ENCODE measurements at regions not wholly inside any gene's neighbourhood (a gene's known extent, or its start where the extent isn't known, plus 50 kb on each side); places are given as distances from the start of the nearest gene placed in this dataset.

DNA sequence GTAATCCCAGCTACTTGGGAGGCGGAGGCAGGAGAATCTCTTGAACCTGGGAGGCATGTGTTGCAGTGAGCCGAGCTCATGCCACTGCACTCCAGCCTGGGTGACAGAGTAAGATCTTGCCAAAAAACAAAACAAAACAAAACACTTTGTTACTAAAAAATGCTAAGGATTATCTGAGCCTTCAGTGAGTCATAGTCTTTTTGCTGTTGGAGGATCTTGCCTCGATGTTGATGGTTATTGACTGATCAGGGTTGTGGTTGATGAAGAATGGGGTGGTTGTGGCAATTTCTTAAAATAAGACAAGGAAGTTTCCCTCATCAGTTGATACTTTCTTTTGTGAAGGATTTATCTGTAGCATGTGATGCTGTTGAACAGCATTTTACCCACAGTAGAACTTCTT, 196.8 kb upstream of the HDDC2 start:
- no peak for DNase-seq

DNA sequence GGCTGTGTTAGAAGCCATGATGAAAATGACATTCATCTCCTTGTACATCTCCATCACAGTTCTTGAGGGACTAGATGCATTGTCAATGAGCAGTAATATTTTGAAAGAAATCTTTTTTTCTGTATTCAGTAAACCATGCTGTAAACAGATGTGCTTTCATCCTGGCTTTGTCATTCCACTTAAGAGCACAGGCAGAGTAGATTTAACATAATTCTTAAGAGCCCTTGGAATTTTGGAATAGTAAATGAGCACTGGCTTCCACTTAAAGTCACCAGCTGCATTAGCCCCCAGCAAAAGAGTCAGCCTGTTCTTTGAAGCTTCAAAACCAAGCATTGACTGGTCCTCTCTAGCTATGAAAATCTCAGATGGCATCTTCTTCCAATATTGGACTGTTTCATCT, 197.8 kb upstream of the HDDC2 start:
- DNase-seq: no peak

DNA sequence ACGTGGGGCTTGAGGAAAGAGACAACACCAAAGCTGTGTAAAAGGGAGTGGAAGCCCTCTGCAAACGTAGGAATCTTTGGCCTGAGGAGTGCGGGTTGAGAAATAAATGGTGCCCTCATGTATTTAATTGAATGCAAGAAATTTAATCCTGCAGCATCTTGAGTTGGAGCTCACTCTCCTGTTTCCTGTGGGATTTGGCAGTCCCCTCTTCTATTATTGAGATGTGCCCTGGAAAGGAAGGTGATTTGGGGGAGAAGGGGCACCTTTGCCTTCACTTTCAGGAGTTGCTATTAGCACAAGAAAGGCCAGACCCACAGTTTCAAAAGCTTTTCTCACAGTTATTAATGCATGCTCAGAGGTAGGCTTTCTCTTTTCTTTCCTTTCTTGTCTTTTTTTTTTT, 201.4 kb upstream of the HDDC2 start:
- DNase-seq: no peak

DNA sequence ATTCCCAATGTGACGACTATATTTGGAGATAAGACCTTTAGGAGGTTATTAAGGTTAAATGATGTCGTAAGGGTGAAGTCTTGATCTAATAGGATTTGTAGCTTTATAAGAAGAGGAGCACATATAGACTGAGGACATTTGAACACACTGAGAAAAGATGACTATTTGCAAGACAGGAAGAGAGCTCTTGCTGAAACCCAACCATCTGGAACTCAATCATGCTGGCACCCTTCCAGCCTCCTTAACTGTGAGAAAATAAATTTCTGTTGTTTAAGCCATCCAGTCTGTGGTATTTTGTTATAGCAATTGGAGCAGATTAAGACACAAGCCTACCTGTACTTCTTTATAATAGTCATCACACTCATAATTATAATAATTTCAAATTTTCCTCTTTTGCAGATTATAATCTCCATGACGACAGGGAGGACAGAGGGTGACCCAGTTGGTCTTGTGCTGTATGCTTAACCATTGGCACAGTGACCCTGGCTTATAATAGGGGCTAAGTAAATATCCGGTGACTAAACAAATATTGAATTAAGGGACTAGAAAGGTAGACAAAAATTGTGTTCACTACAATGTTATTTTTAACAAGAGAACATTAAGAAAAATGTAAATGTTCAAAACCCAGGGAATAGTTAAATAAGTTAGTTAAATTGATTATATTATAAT, 206.4 kb upstream of the HDDC2 start:
- DNase-seq: peak; percentile 53

DNA sequence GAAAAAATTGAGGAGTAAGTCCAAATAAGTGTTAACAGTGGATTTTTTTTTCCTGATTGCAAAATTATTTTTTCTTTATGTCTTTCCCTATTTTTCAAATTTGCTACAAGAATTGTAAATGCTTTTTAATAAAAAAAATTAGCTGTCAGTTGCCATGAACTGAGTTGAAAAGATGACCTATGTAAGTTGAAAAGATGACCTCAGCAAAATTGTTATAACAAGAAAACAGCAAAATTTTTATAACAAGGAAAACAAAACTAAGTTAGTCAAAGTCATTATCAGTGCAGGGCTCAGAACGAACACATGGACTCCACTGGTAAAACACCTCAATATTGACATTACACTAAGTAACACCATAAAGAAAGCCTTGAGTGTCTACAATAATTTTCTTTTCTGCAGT, 207.0 kb upstream of the HDDC2 start:
- no peak for DNase-seq

DNA sequence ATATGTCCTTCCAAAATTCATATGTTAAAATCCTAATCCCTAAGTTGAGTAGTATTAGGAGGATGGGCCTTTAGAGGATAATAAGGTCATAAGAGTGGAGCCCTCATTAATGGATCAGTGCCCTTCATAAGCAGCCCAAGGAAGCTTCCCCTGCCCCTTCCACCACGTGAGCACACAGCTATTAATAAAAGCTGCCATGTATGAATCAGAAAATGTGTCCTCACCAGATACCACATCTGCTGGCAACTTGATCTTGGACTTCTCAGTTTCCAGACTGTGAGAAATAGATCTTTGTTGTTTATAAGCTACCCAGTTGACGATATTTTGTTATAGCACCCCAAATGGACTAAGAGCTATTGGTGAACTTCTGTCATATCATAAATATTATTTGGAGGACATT, 207.7 kb upstream of the HDDC2 start:
- DNase-seq: no peak

DNA sequence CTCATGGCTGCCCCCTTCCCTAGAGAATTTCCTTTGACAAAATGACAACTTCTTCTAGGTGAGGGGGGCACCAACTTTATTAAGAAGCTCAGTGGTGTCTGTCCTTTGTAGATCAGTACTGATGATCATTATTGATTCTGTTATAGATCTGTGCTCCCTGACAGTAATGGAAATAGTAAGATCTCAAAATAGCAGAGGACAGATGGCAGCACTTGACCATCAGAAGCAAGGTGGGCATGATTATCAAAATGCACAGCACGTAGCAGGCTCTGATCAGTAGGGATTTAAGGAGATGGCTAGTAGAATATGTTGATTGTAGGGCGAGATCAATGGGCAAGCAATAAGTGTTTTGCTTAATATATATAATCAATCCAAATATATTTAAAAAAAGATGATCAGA, 208.6 kb upstream of the HDDC2 start:
- DNase-seq: no peak

DNA sequence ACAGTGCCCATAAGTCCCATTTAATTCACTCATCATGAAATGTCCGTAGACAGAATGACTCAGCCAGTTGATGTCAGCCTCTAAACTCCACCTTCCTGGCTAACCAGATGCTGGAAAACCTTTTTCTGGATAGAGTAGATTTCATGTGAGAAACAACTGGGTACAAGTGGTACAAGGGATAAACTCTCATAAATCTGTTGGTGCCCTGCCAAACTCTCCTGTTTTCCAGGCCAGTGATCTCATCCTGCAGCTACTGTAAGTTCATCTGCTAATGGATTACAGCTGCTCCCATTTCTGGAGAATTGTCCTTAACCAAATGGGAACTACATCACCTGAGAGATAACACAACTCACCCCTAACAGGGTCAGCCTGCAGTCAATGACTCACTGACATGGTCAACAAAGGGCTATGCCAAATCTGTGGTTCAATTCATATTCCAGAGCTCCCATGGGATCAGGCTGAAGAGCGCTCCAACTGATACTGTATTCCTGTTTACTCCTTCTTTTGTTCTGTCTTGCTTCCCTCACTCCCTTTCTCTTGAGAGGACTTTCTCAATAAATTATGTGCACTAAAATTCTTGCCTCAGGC, 210.1 kb upstream of the HDDC2 start:
- no peak for DNase-seq

DNA sequence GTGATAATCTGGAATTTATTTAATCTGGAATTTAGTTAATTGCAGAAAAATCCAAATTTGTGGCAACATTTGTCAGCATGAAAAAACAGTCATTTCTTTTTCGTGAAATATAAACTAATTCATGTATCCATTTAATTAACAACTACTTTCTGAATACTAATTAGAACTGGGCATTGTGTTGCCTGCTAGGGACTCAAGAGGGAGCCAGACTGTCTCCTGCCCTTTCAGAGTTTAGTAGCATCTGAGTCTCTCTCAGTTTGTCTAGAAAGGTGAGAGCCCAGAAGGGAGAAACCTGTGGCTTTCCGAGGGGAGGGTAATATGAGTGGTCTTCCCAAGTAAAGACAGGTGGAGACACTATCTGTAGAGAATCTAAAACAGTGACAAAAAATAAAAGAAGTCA, 210.9 kb upstream of the HDDC2 start:
- no peak for DNase-seq

DNA sequence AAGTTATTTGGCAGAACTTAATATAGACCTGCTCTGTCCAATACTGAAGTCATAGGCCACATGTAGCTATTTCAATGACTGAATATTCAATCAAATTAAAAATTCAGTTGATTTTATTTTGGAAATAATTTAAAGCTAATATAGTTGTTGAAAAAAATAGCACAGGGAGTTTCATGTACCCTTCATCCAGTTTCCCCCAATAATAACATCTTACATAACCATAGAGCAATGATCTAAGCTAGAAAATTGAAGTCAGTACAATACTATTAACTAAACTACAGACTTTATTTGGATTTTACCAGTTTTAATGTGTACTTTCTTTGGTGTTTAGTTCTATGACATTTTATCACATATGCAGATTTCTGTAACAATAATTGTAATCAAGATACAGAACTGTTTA, 212.2 kb upstream of the HDDC2 start:
- DNase-seq: no peak

DNA sequence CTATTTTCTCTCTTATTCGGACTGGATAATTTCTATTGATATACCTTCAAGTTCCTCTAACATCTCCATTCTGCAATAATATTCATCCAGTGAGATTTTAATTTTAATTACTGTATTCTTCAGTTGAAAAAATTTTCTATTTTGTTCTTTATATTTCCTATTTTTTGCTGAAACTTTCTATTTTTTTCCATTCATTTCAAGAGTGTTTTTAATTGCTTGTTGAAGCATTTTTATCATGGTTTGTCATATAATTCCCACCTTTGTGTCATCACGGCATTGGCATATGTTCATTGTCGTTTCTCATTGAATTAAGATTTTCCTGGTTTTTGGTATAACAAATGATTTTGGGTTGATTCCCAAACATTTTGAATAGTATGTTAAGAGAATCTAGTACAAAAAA, 214.9 kb upstream of the HDDC2 start:
- DNase-seq: no peak

DNA sequence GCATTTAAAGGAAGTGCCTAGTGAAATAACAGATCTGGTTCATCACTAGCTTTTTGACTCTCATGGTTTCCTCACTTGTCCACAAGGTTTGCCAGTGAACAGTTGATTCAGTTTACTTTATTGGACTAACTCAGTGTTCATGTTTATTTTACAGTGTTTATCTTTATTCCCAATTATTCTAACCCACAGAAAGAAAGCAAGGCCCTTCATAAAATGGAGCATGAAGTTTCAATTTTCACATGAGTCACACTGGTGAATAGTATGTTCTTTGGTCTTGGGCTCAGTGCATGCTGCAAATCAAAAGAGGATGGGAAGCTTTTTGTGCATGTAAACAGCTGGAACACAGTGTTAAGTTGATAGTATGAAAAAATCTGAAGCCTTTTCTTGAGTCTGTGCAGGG, 217.6 kb upstream of the HDDC2 start:
- no peak for DNase-seq

DNA sequence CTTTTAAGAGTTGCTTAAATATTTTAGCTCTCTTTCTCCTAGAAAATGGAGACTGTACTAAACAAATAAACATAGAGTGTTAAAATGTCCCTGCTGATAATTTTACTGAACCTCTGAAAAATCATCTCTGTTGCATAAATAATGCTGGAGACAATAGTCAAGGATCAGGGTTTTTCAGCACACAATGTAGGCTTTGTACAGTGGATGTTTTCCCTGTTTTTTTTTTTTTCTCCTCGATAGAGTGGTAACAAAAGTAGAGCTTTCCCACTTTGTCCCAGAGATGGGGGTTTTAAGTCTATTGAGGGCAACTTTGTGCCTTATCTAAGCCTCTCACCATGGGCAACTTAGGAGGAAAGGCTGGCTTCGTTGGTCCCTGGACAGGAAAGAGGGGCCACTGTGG, 222.6 kb upstream of the HDDC2 start:
- no peak for DNase-seq

DNA sequence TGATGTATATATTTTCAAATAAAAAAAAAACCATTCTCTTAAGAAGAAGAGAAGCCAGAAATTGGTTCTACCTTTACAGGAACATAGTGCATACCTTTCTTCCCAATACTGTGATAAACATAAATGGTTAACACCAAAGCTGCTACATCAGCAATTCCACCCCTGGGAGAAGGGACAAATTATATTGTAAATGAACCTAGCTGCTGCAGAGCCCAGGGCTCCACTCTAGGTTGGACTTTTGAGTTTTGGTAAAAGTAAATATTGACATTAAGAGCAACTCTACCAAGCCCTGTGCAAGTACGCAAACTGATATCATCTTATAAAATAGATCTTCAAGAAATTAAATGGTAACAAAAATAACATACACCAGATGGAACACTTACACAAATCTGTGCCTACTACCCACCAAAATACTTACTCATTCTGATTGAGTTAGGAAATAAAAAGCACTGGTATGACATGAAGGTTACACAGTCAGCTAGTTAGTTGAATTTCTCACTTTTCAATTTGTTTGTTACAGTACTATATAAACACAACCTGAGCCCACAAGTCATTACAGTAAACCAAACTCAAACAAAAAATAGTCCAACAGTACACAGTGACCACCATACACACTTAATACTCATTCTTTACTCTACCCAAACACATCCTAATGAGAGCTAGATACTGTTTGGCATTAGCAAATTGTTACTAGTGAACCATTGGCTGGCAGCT, 223.3 kb upstream of the HEY2 start:
- DNase-seq: no peak

DNA sequence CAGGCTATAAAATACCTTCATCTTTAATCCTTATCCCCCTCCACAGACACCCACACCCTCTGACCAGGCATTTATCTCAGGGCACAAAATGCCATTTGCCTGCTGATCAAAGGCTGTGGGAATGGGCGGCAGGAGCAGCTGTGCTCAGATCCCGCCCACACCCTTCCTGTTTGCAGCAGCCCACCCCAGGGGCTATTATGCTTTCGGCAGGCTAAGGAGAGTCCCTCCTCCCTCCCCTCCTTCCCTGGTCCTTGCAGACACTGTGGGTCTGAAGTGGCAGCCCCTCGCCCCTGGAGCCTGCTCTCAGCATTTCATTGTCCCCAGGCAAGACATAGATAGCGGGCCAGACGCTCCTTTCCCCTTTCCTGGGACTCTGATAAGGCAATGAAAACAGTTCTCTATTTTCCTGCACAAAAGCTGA, 220.8 kb upstream of the HEY2 start:
- no peak for DNase-seq

DNA sequence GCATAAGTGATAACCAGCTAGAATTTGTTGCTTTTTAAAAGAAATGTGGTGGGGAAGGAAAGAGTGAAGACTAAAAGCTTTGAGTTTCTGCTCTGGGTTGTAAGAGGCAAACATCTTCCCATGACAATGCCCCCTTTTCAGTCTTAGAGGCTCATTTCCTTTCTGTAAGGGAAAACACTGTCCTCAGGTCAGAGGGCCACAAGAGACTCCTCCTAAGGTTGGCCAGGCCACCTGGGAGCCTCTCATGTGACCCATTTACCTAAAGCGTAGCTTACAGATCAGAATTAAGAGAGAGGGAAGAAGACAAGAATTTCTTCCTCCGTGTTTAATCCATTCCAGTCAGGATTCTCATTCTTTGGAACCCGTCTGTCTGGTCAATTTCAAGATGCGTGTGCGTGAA, 220.4 kb upstream of the HEY2 start:
- no peak for DNase-seq

DNA sequence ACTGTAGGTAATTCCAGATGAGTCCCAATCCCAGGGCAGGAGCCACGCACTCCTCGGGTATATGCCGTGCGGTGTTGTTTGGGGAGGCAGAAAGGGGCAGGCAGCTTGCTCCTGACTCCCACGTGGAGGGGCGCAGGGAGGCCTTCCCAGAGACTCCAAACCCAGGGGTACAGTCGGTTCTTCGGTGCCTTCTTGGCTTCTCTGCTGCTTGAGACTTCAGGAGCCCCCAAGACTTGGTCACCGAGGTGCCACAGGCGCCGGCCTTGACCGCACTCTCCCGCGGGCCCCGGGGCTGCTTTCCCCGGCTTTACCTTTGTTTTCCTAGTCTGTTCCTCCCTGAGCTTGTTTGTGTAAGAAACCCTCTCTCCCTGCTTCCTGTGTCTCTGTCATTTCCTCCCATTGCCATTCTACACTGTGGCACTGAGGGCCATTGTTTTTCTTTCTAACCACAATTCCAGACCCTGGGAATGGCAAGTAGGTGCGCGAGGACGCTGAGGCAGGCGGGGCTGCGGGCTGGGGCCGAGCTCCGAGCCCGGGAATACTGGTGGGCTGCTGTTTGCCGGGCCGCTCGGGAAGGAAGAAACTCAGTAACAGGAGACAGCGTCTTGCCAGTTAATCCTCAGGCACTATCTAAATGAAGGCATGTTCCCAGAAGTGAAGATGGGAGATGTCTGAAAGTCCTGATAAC, 215.6 kb upstream of the HEY2 start:
- no peak for DNase-seq

DNA sequence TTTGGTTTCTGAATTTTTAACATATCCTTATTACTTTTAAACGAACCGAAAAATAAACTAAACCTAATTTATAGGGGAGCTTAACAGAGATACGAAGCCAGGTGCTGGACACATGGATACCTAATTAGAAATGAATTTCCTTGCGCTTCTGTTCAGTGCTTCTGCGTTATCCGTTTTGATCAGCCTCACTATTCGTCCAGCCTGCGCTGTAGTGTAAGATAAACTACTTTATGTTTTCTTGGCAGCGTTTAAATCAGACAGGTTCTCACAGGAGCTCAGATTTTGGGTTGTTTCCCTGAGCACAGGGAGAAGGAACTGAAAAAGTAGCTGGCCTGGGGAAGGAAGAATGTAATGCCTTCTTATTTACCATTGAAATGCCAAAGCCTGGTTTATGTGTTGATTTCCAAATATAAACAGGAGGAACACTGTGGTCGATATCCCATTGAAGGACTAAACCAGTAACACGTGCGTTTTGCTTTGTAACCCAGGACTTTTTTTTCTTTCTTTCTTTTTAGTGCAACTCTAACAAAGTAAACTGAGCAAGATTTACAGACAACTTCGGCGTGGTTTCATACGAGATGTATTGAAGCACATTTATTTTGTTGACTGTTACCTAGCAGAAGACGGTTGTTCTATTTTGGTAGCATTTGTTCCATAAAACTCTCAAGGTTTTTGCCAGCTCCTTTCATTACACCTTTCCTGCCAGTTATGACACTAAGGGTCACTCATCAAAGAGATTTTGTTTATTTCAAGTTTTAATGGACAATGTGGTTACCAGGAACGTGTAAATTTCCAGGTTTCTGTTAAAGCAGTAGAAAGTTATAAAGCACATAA, 214.8 kb upstream of the HEY2 start:
- no peak for DNase-seq

DNA sequence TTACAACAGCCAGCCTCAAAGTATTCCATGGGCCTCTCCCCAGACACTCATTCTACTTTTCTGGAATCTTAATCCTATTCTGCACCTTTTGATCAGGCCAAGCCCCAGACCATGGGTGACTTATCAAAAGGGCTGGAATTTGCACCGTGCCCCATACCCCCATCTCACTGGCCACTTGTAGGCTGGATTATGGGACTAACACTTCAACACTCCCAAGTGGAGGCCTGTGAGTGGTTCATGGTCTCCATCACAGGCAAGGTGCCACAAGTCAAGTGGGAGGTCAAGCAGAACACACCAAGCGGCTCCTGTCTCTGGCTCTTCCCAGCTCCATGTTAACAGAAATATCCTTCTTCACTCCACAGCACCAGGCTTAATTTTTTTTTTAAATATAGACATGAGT, 212.3 kb upstream of the HEY2 start:
- DNase-seq: no peak

DNA sequence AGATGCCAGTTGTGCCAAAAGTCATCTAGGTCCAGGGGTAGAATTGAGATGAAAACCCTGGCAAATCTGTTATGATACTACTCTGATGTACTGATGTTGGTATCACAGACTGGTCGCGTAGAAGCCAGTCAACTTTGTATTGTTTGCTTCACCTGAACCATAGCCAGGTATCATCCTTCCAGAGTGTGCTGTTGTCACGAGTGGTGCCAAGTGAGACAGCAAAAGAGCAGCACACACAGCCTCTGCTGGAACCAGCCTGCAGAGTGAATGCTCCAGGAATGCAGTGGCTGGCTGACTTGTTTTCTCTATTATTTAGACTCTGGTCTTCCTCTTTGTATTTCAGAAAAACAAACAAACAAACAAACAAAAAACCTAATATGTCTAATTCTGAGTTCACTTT, 209.5 kb upstream of the HEY2 start:
- DNase-seq: no peak

DNA sequence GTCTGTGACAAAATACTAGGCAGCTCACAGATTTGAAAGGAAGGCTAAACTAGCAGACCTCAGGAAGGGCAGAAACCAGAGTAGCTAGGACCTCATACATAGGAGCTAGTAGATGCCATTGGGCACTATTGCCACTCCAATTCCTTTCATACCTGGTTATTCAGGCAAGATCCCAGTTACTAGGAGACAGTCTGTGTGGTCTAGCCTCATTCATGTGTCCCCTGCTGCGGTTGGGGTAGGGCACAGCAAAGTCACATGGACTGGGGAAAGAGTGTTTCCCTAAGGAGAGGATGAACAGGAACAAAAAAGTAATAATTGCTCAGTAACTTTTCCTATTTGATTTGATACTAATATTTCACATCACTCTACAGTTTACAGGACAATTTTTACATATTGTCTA, 204.6 kb upstream of the HEY2 start:
- no peak for DNase-seq

DNA sequence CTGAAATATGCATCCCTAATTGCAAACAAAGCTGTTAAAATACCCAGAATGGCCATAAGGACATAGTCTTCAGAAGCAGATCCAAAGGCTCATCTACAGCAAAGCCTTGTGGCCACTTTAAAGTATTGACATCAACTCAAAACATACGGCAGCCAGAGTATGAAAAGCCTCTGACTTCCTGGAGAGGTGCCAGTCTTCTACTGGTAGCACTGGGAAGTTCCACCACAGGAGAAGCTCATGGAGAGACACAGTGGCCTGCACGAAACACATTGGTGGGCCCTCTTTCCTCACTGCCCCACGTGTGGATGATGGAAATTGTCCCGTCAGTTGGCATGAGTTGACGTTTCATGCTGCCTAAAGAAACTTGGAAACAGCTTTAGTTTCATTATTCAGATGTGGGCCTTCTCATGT, 202.6 kb upstream of the HEY2 start:
- no peak for DNase-seq

DNA sequence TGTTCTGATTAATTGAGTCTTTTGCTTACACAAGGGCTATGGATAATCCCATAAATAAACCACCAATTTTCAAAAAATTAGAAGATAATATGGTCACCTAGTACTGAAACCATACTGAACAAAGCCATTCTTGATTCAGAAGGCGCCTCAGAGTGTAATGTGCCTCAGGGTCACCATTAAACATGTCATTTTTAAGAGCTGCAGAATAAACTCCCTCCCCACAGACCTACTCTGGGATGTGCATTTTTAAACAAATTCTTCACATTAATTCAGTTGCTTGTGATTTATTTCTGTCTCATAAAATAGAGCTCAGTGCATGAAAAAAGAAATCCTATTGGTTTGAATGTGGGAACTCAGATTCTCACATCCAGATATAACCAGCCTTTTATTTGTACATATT, 202.1 kb upstream of the HEY2 start:
- no peak for DNase-seq
